Peyer's patch (tissue), 4 donors: ENCODE measurements at regions not wholly inside any gene's neighbourhood (a gene's known extent, or its start where the extent isn't known, plus 50 kb on each side); places are given as distances from the start of the nearest gene placed in this dataset.

Source experiments
- DNase-seq, 3 donors: peaks; one replicate each; pipeline ENCODE4 v3.0.0-alpha.2; 2017 to 2019
- H3K27ac ChIP-seq, 4 donors: fragments of 200-600 bp; sonication (generic); one replicate each; pipeline ENCODE4 v1.5.1; 2016 to 2019
- H3K27me3 ChIP-seq, 2 donors: fragments of 200-600 bp; sonication (generic); one replicate each; pipeline ENCODE4 v1.5.1; 2019
- H3K36me3 ChIP-seq, 3 donors: fragments of 200-600 bp; sonication (generic); one replicate each; pipeline ENCODE4 v1.5.1; 2016 to 2019
- H3K4me1 ChIP-seq, 4 donors: fragments of 200-600 bp; sonication (generic); one replicate each; pipeline ENCODE4 v1.5.1; 2016 to 2019
- H3K4me3 ChIP-seq, 4 donors: fragments of 200-600 bp; sonication (generic); 1 replicate in 3 of 4; 2 replicates in 1 of 4; pipeline ENCODE4 v1.5.1; 2016 to 2019; ENCODE audit warnings: mild to moderate bottlenecking in 1 of 4
- H3K9me3 ChIP-seq, 4 donors: fragments of 200-600 bp; sonication (generic); one replicate each; pipeline ENCODE4 v1.5.1; 2016 to 2019; ENCODE audit warnings: mild to moderate bottlenecking in 1 of 4
- POLR2A ChIP-seq, 2 donors: fragments of 450-650 bp; IDR thresholded peaks; one replicate each; pipeline ENCODE4 v1.5.1; 2017; ENCODE audit warnings: antibody characterized with exemption in 2 of 2, mild to moderate bottlenecking in 2 of 2, moderate library complexity in 2 of 2
- TF ChIP-seq, protein P1 (sequence below), 6 experiments: fragments of 450-650 bp in 4 of 6; fragments of 200-600 bp in 2 of 6; sonication (generic) in 1 of 6; IDR thresholded peaks; one replicate each; pipeline ENCODE4 v1.5.1; 2017 to 2019; ENCODE audit warnings: antibody characterized with exemption in 6 of 6, mild to moderate bottlenecking in 3 of 6, moderate library complexity in 1 of 6

DNA sequence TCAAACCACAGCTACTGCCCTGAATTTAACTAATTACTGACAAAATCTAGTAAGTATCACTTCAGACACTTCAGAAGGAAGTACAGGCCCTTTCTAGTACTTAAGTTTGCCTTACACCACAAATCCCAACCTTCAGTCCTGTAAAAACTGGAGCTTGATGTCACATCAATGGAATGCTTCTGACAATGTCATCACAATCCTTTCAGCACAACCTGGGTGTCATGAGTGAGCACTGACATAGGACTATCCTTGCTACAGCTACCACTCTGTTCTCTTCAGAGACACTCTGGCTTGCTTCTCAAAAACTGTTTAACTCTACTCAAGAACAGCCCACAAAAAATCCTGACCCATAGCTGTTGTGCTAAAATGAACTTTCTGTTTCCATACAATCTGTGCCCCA, 108.2 kb downstream of the RRM1 start:
- TF ChIP-seq, protein P1, sequence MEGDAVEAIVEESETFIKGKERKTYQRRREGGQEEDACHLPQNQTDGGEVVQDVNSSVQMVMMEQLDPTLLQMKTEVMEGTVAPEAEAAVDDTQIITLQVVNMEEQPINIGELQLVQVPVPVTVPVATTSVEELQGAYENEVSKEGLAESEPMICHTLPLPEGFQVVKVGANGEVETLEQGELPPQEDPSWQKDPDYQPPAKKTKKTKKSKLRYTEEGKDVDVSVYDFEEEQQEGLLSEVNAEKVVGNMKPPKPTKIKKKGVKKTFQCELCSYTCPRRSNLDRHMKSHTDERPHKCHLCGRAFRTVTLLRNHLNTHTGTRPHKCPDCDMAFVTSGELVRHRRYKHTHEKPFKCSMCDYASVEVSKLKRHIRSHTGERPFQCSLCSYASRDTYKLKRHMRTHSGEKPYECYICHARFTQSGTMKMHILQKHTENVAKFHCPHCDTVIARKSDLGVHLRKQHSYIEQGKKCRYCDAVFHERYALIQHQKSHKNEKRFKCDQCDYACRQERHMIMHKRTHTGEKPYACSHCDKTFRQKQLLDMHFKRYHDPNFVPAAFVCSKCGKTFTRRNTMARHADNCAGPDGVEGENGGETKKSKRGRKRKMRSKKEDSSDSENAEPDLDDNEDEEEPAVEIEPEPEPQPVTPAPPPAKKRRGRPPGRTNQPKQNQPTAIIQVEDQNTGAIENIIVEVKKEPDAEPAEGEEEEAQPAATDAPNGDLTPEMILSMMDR (IDR thresholded peaks at IDR 0.05): no peak
- no peak for TF ChIP-seq POLR2A (IDR thresholded peaks at IDR 0.05)
- H3K36me3 ChIP-seq: no peaks in the 10 kb centered on the region
- no peak overlapping the region for H3K27ac ChIP-seq
- no peak for DNase-seq
- no peak overlapping the region for H3K4me3 ChIP-seq
- H3K27me3 ChIP-seq: no peaks in the 10 kb centered on the region
- H3K4me1 ChIP-seq: no peaks in the 10 kb centered on the region
- no peaks in the 10 kb centered on the region for H3K9me3 ChIP-seq

GRCh38 chr11:4197112-4197511, 102.5 kb downstream of the RRM1 start:
- no peak overlapping the region for H3K4me3 ChIP-seq
- TF ChIP-seq, protein P1 (IDR thresholded peaks at IDR 0.05): no peak
- no peak for TF ChIP-seq POLR2A (IDR thresholded peaks at IDR 0.05)
- H3K27ac ChIP-seq: no peak overlapping the region
- no peaks in the 10 kb centered on the region for H3K27me3 ChIP-seq
- no peak for DNase-seq
- H3K9me3 ChIP-seq: no peaks in the 10 kb centered on the region
- no peaks in the 10 kb centered on the region for H3K4me1 ChIP-seq
- no peaks in the 10 kb centered on the region for H3K36me3 ChIP-seq

GRCh38 chr11:4195909-4196308, 101.3 kb downstream of the RRM1 start:
- H3K36me3 ChIP-seq: no peaks in the 10 kb centered on the region
- TF ChIP-seq POLR2A (IDR thresholded peaks at IDR 0.05): no peak
- TF ChIP-seq, protein P1 (IDR thresholded peaks at IDR 0.05): no peak
- no peak overlapping the region for H3K4me3 ChIP-seq
- no peaks in the 10 kb centered on the region for H3K27me3 ChIP-seq
- DNase-seq: no peak
- H3K9me3 ChIP-seq: no peaks in the 10 kb centered on the region
- H3K4me1 ChIP-seq: no peaks in the 10 kb centered on the region
- H3K27ac ChIP-seq: no peak overlapping the region

DNA sequence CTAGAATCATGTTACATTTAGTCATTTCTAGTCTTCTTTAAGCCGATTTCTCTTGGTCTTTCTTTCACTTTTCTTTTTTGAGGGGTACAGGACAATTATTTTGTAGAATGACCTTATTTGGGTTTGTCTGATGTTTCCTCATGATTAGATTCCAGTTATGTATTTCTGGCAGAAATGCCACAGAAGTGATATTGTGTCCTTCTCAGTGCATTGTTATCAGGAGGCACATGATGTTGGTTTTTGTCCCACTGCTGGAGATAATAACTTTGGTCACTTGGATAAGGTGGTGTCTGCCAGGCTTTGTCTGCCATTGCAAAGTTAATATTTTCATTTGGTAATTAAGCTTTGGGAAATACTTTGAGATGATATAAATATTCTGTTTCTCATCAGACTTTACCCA, 100.3 kb downstream of the RRM1 start:
- H3K27ac ChIP-seq: no peak overlapping the region
- no peak overlapping the region for H3K4me3 ChIP-seq
- TF ChIP-seq, protein P1 (IDR thresholded peaks at IDR 0.05): no peak
- no peak for TF ChIP-seq POLR2A (IDR thresholded peaks at IDR 0.05)
- H3K4me1 ChIP-seq: no peaks in the 10 kb centered on the region
- DNase-seq: no peak
- H3K27me3 ChIP-seq: no peaks in the 10 kb centered on the region
- H3K36me3 ChIP-seq: no peaks in the 10 kb centered on the region
- H3K9me3 ChIP-seq: no peaks in the 10 kb centered on the region

- peaks cover 0 to 6% (median 0%) of the 10 kb centered on the region in 4 donors for H3K4me1 ChIP-seq
- no peaks in the 10 kb centered on the region for H3K27me3 ChIP-seq
- no peak overlapping the region for H3K4me3 ChIP-seq
- no peak overlapping the region for H3K27ac ChIP-seq
- DNase-seq: no peak
- no peaks in the 10 kb centered on the region for H3K36me3 ChIP-seq
- H3K9me3 ChIP-seq: no peaks in the 10 kb centered on the region
- TF ChIP-seq POLR2A (IDR thresholded peaks at IDR 0.05): no peak
- TF ChIP-seq, protein P1 (IDR thresholded peaks at IDR 0.05): no peak
Observed at GRCh38 chr11:4191031-4191571, 96.5 kb downstream of the RRM1 start.

DNA sequence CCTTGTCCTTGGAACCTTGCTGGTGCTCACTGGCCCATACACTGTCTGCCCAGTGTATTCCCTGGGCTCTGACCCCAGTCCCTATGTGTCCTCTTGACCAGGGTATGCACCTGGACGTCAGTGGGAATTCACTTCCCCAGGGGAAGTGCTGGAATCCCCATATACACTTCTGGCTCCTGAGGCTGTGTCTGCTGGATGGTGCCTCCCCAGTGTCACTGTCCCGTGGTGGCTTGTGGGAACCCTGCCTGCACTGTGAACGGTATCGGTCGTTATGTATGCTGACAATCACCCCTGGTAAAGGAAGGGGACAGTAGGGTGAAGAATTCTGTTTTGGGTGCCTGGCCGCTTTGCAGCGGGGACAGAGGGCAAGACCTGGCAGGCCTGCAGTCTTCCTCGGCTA, 95.9 kb downstream of the RRM1 start:
- no peaks in the 10 kb centered on the region for H3K36me3 ChIP-seq
- H3K27ac ChIP-seq: no peak overlapping the region
- DNase-seq: no peak
- no peak for TF ChIP-seq POLR2A (IDR thresholded peaks at IDR 0.05)
- no peaks in the 10 kb centered on the region for H3K27me3 ChIP-seq
- H3K4me3 ChIP-seq: no peak overlapping the region
- peaks cover 0 to 6% (median 0%) of the 10 kb centered on the region in 4 donors for H3K4me1 ChIP-seq
- no peaks in the 10 kb centered on the region for H3K9me3 ChIP-seq
